Fibroblast of the aortic adventitia (primary cell): ENCODE measurements at regions not wholly inside any gene's neighbourhood (a gene's known extent, or its start where the extent isn't known, plus 50 kb on each side); places are given as distances from the start of the nearest gene placed in this dataset.

Experiments
- DNase-seq: peaks from one replicate; pipeline ENCODE4 v3.0.0-alpha.2; 2010; ENCODE audit warnings: low read depth
- H3K4me3 ChIP-seq: 2 replicates; pipeline ENCODE4 v1.5.1; 2011; ENCODE audit warnings: low read depth, mild to moderate bottlenecking, control low read depth, low read length, moderate library complexity
- TF ChIP-seq, protein P1 (sequence below): IDR thresholded peaks from 2 replicates; pipeline ENCODE4 v1.5.1; 2011; ENCODE audit warnings: mild to moderate bottlenecking, low read length, control low read depth, inconsistent platforms; ENCODE audit not compliant: insufficient read depth

GRCh38 chr20:50279988-50280850, 89.6 kb downstream of the CEBPB start:
- DNase-seq = no peak
- TF ChIP-seq, protein P1, sequence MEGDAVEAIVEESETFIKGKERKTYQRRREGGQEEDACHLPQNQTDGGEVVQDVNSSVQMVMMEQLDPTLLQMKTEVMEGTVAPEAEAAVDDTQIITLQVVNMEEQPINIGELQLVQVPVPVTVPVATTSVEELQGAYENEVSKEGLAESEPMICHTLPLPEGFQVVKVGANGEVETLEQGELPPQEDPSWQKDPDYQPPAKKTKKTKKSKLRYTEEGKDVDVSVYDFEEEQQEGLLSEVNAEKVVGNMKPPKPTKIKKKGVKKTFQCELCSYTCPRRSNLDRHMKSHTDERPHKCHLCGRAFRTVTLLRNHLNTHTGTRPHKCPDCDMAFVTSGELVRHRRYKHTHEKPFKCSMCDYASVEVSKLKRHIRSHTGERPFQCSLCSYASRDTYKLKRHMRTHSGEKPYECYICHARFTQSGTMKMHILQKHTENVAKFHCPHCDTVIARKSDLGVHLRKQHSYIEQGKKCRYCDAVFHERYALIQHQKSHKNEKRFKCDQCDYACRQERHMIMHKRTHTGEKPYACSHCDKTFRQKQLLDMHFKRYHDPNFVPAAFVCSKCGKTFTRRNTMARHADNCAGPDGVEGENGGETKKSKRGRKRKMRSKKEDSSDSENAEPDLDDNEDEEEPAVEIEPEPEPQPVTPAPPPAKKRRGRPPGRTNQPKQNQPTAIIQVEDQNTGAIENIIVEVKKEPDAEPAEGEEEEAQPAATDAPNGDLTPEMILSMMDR = no peak
- H3K4me3 ChIP-seq = no peak overlapping the region

GRCh38 chr20:50280851-50281655, 90.4 kb downstream of the CEBPB start:
- H3K4me3 ChIP-seq = no peak overlapping the region
- DNase-seq = no peak
- TF ChIP-seq, protein P1 = no peak

GRCh38 chr20:50281831-50282591, 91.4 kb downstream of the CEBPB start:
- no peak overlapping the region for H3K4me3 ChIP-seq
- TF ChIP-seq, protein P1 = no peak
- no peak for DNase-seq

DNA sequence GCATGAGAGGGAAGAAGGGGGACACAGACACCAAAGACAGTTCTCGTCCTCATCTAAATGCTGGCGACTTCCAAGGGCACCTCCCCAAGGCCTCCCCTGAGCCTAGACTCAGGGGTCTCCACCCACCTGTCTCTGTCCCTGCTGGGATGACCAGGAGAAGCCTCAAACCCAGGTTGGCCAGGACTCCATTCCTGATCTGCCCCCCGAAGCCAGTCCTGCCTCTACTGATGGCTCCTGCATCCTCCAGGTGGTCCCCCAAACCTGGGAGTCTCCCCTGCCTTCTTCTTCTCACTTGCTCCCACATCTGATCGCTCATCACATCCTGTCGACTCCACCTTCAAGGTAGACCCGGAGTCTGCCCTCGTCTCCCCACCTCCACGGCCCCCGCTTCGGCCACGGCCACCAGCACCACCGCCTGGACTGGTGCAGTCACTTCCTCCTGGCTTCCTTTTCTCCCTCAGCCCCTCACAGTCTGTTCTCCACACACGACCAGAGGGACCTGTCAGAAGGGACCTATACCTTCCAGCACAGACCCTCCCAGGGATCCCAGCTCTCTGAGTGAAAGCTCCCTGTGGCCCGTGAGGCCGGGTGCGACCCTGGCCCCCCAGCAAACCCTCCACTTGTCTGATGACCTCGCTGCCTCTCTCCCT, 92.1 kb downstream of the CEBPB start:
- TF ChIP-seq, protein P1 = no peak
- no peak overlapping the region for H3K4me3 ChIP-seq
- DNase-seq = no peak

DNA sequence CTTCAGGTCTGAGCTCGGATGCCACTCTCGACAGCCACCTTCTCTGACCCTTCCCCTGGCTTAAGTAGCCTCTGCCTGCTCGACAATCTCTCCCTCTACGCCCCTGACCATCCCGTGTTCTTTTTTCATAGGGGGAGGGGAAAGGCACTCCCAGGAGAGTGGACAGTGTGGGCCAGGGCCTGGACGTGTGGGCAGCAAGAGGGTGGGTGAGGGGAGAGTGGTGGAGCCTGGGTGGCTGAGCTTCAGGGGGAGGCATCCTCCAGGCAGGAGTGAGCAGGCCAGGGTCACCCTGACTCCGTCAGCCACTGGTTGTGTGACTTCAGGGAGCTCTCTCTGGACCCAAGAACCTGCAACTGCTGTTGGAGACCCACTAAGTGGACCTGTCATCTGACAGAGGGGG, 92.7 kb downstream of the CEBPB start:
- DNase-seq = no peak
- H3K4me3 ChIP-seq = no peak overlapping the region
- TF ChIP-seq, protein P1 = no peak
